OCI-LY1 (cell line): ENCODE measurements at regions not wholly inside any gene's neighbourhood (a gene's known extent, or its start where the extent isn't known, plus 50 kb on each side); places are given as distances from the start of the nearest gene placed in this dataset.

Source experiments
- H2AFZ ChIP-seq: fragments of 200-600 bp; sonication (generic), shearing (Covaris generic); 2 replicates; pipeline ENCODE4 v1.6.0; 2014; ENCODE audit warnings: antibody characterized with exemption, mild to moderate bottlenecking, low read length
- H3F3A ChIP-seq: fragments of 200-600 bp; sonication (generic), shearing (Covaris generic); 2 replicates; pipeline ENCODE4 v1.6.0; 2014; ENCODE audit warnings: mild to moderate bottlenecking, antibody characterized with exemption, low read length, moderate library complexity; ENCODE audit not compliant: insufficient read depth
- H3K27ac ChIP-seq: fragments of 200-600 bp; sonication (generic); 2 replicates; pipeline ENCODE4 v1.5.1; 2014; ENCODE audit warnings: low read length, mixed run types, mild to moderate bottlenecking, low read depth; ENCODE audit not compliant: poor library complexity, severe bottlenecking
- H3K27me3 ChIP-seq: fragments of 200-600 bp; sonication (generic); 2 replicates; pipeline ENCODE4 v1.6.0; 2014; ENCODE audit warnings: antibody characterized with exemption, mild to moderate bottlenecking, low read length, moderate library complexity; ENCODE audit not compliant: insufficient read depth
- H3K36me3 ChIP-seq: fragments of 200-600 bp; sonication (generic); 2 replicates; pipeline ENCODE4 v1.6.1; 2014; ENCODE audit warnings: mild to moderate bottlenecking, antibody characterized with exemption, low read length, moderate library complexity, mixed read lengths; ENCODE audit not compliant: insufficient read depth
- H3K4me1 ChIP-seq: fragments of 200-600 bp; sonication (generic); 2 replicates; pipeline ENCODE4 v1.5.1; 2014; ENCODE audit warnings: mild to moderate bottlenecking, low read length, moderate library complexity; ENCODE audit not compliant: insufficient read depth, severe bottlenecking
- H3K4me2 ChIP-seq: fragments of 200-600 bp; sonication (generic), shearing (Covaris generic); 2 replicates; pipeline ENCODE4 v1.6.1; 2014; ENCODE audit warnings: low read length
- H3K4me3 ChIP-seq: fragments of 200-600 bp; sonication (generic); 2 replicates; pipeline ENCODE4 v1.5.1; 2014; ENCODE audit warnings: low read length, low read depth, mild to moderate bottlenecking, mixed read lengths; ENCODE audit not compliant: poor library complexity, severe bottlenecking
- H3K79me2 ChIP-seq: fragments of 200-600 bp; shearing (Covaris generic); 2 replicates; pipeline ENCODE4 v1.6.1; 2016; ENCODE audit warnings: mixed run types, low read length, mixed read lengths; ENCODE audit not compliant: insufficient read depth
- H3K9ac ChIP-seq: fragments of 200-600 bp; sonication (generic), shearing (Covaris generic); 2 replicates; pipeline ENCODE4 v1.6.1; 2014; ENCODE audit warnings: mild to moderate bottlenecking, low read length, mixed read lengths
- H3K9me2 ChIP-seq: fragments of 200-600 bp; sonication (generic), shearing (Covaris generic); 2 replicates; pipeline ENCODE4 v1.6.1; 2014; ENCODE audit warnings: low read depth, mild to moderate bottlenecking, low read length, mixed read lengths
- H3K9me3 ChIP-seq: fragments of 200-600 bp; shearing (Covaris generic); 2 replicates; pipeline ENCODE4 v1.6.1; 2014; ENCODE audit warnings: low read length, mixed read lengths
- H4K20me1 ChIP-seq: fragments of 200-600 bp; sonication (generic), shearing (Covaris generic); 2 replicates; pipeline ENCODE4 v1.6.0; 2016; ENCODE audit warnings: mild to moderate bottlenecking, low read length; ENCODE audit not compliant: insufficient read depth
- CTCF ChIP-seq: fragments of 200-600 bp; sonication (generic), shearing (Covaris generic); IDR thresholded peaks from 2 replicates; pipeline ENCODE4 v1.5.1; 2017; ENCODE audit warnings: mild to moderate bottlenecking, antibody characterized with exemption, low read length, moderate library complexity, mixed read lengths
- EZH2 ChIP-seq: fragments of 200-600 bp; sonication (generic), shearing (Covaris generic); IDR thresholded peaks from 2 replicates; pipeline ENCODE4 v1.8.0; 2017; ENCODE audit warnings: borderline replicate concordance, mixed run types, mild to moderate bottlenecking, antibody characterized with exemption, low read length, moderate library complexity, mixed read lengths

GRCh38 chr21:27300770-27301169, 333.9 kb upstream of the ADAMTS5 start:
- no peak for TF ChIP-seq CTCF
- no peak for TF ChIP-seq EZH2
- Histone ChIP-seq H3K9ac (no peak overlapping the region), H3K4me2 (no peak overlapping the region), H3K79me2 (no peaks in the 10 kb centered on the region), H3K9me2 (no peaks in the 10 kb centered on the region), H3K4me3 (no peak overlapping the region), H3K4me1 (no peaks in the 10 kb centered on the region), H3K27me3 (no peaks in the 10 kb centered on the region), H4K20me1 (no peaks in the 10 kb centered on the region), H3K27ac (no peak overlapping the region), H3K9me3 (no peaks in the 10 kb centered on the region), H3F3A (no peaks in the 10 kb centered on the region), H2AFZ (no peak overlapping the region), H3K36me3 (no peaks in the 10 kb centered on the region)

- no peaks in the 10 kb centered on the region for H3F3A ChIP-seq
- H3K9me2 ChIP-seq: no peaks in the 10 kb centered on the region
- TF ChIP-seq CTCF (no peak), EZH2 (no peak)
- no peak overlapping the region for H3K4me2 ChIP-seq
- H3K9me3 ChIP-seq: no peaks in the 10 kb centered on the region
- H3K4me3 ChIP-seq: no peak overlapping the region
- no peak overlapping the region for H2AFZ ChIP-seq
- no peak overlapping the region for H3K9ac ChIP-seq
- H4K20me1 ChIP-seq: no peaks in the 10 kb centered on the region
- H3K27ac ChIP-seq: no peak overlapping the region
- no peaks in the 10 kb centered on the region for H3K36me3 ChIP-seq
- H3K79me2 ChIP-seq: no peaks in the 10 kb centered on the region
- no peaks in the 10 kb centered on the region for H3K4me1 ChIP-seq
- no peaks in the 10 kb centered on the region for H3K27me3 ChIP-seq
Measured at GRCh38 chr21:27298465-27298864, 331.6 kb upstream of the ADAMTS5 start.

GRCh38 chr21:27293239-27293638, 326.4 kb upstream of the ADAMTS5 start:
- no peaks in the 10 kb centered on the region for H4K20me1 ChIP-seq
- no peaks in the 10 kb centered on the region for H3K4me1 ChIP-seq
- no peak overlapping the region for H3K4me3 ChIP-seq
- no peaks in the 10 kb centered on the region for H3K27me3 ChIP-seq
- no peaks in the 10 kb centered on the region for H3K9me3 ChIP-seq
- H2AFZ ChIP-seq: no peak overlapping the region
- no peaks in the 10 kb centered on the region for H3K79me2 ChIP-seq
- H3K27ac ChIP-seq: no peak overlapping the region
- H3K9me2 ChIP-seq: no peaks in the 10 kb centered on the region
- H3K4me2 ChIP-seq: no peak overlapping the region
- no peak overlapping the region for H3K9ac ChIP-seq
- TF ChIP-seq CTCF (no peak), EZH2 (no peak)
- no peaks in the 10 kb centered on the region for H3K36me3 ChIP-seq
- no peaks in the 10 kb centered on the region for H3F3A ChIP-seq
